ENCODE measurements at regions not wholly inside any gene's neighbourhood (a gene's known extent, or its start where the extent isn't known, plus 50 kb on each side); places are given as distances from the start of the nearest gene placed in this dataset.

GRCh38 chr3:170712798-170713197 is 126.9 kb upstream of the SLC7A14 start:
- Histone ChIP-seq H3K4me3 (ENCODE audit: extremely low read depth in 1 of 4, insufficient read depth in 2 of 4, low read depth in 3 of 4, low read length in 4 of 4) (no peak overlapping the region), H3K4me1 (replicated peaks in 1 of 4; ENCODE audit: control insufficient read depth in 3 of 4, insufficient read depth in 4 of 4, low read length in 3 of 4) (no peaks in the 10 kb centered on the region), H3K79me2 (ENCODE audit: control insufficient read depth in 1 of 2, insufficient read depth in 2 of 2, low read length in 2 of 2) (no peaks in the 10 kb centered on the region), H4K5ac (ENCODE audit: insufficient read length, low read depth, low read length) (no peak overlapping the region), H2AK5ac (ENCODE audit: low read depth, low read length) (no peak overlapping the region), H2BK5ac (ENCODE audit: low read depth, low read length) (no peak overlapping the region), H2BK20ac (ENCODE audit: low read length) (no peak overlapping the region), H3K27ac (ENCODE audit: low read depth, low read length) (no peak overlapping the region), H2BK15ac (ENCODE audit: low read length) (no peak overlapping the region), H3K9me3 (ENCODE audit: insufficient read depth in 2 of 2, low read depth in 1 of 2, low read length in 1 of 2) (no peaks in the 10 kb centered on the region), H4K91ac (replicated peaks; ENCODE audit: insufficient read length, low read length) (no peak overlapping the region), H3K18ac (ENCODE audit: extremely low read depth, low read length) (no peak overlapping the region), H4K8ac (ENCODE audit: extremely low read depth, insufficient read depth, low read length) (no peak overlapping the region), H3K36me3 (ENCODE audit: control insufficient read depth in 2 of 4, insufficient read depth in 4 of 4, low read length in 3 of 4) (no peaks in the 10 kb centered on the region), H2BK120ac (replicated peaks; ENCODE audit: low read depth, low read length) (no peak overlapping the region), H3K23ac (ENCODE audit: insufficient read length) (no peak overlapping the region), H3K4me2 (ENCODE audit: insufficient read depth in 1 of 2, low read depth in 2 of 2, low read length in 2 of 2) (no peak overlapping the region), H4K20me1 (replicated peaks in 1 of 2; ENCODE audit: control insufficient read depth in 1 of 2, insufficient read depth in 2 of 2, low read length in 2 of 2) (no peaks in the 10 kb centered on the region), H3K4ac (replicated peaks; ENCODE audit: insufficient read length, low read depth, low read length) (no peak overlapping the region), H3K27me3 (replicated peaks in 1 of 4; ENCODE audit: control insufficient read depth in 3 of 4, extremely low read depth in 1 of 4, insufficient read depth in 3 of 4, low read length in 3 of 4) (peaks cover 0 to 1% (median 0%) of the 10 kb centered on the region in 4 experiments; a peak in 1 of 7 replicates), H3K9ac (replicated peaks in 1 of 4; ENCODE audit: extremely low read depth in 1 of 4, low read depth in 3 of 4, low read length in 3 of 4) (no peak overlapping the region), H2BK12ac (ENCODE audit: low read depth, low read length) (no peak overlapping the region), H3K56ac (replicated peaks; ENCODE audit: insufficient read length, low read depth, low read length) (no peak overlapping the region), H3K79me1 (ENCODE audit: low read depth, low read length) (no peaks in the 10 kb centered on the region), H3K14ac (ENCODE audit: insufficient read length) (no peak overlapping the region), H2AFZ (ENCODE audit: low read length) (no peak overlapping the region), H3K23me2 (ENCODE audit: low read depth, low read length) (no peaks in the 10 kb centered on the region)
- TF ChIP-seq CREB1 (IDR thresholded peaks at IDR 0.05) (no peak), GABPA (IDR thresholded peaks at IDR 0.05; ENCODE audit: borderline replicate concordance, insufficient read depth, low read length) (no peak), RFX5 (IDR thresholded peaks at IDR 0.05; ENCODE audit: borderline replicate concordance, low read depth, low read length) (no peak), SAP30 (IDR thresholded peaks at IDR 0.05; ENCODE audit: insufficient read depth, insufficient replicate concordance, low read length) (no peak), SP2 (IDR thresholded peaks at IDR 0.05; ENCODE audit: low read length) (no peak), CHD1 (IDR thresholded peaks at IDR 0.05; ENCODE audit: low read depth, low read length) (no peak), KDM4A (IDR thresholded peaks at IDR 0.05; ENCODE audit: low read depth, low read length, severe bottlenecking) (no peak), TCF12 (IDR thresholded peaks at IDR 0.05; ENCODE audit: low read depth, low read length) (no peak), POLR2A (IDR thresholded peaks at IDR 0.05; ENCODE audit: control extremely low read depth in 1 of 2, low read depth in 2 of 2, low read length in 2 of 2) (no peak), GTF2F1 (IDR thresholded peaks at IDR 0.05; ENCODE audit: borderline replicate concordance, low read depth, low read length) (no peak), E2F6 (IDR thresholded peaks at IDR 0.05) (no peak), TBP (IDR thresholded peaks at IDR 0.05; ENCODE audit: low read depth, low read length) (no peak), RNF2 (IDR thresholded peaks at IDR 0.05; ENCODE audit: borderline replicate concordance, low read depth, low read length, missing control alignments, poor library complexity, severe bottlenecking) (no peak), EZH2 (IDR thresholded peaks at IDR 0.05; ENCODE audit: low read depth, low read length, severe bottlenecking) (no peak), BACH1 (IDR thresholded peaks at IDR 0.05; ENCODE audit: low read length) (no peak)
- FAIRE-seq = no peak
- ChIA-PET POLR2A (ENCODE audit: partially characterized antibody) (no interaction called here), CTCF (ENCODE audit: partially characterized antibody) (interaction anchor here (0.5 to 1.7 kb wide), 7 partner anchors 11 to 299 kb away, joined by 3 to 5 read pairs (median 4); no protein-coding TSS in a partner anchor)
- WGBS, 2 experiments (ENCODE audit: extremely low coverage in 1 of 2, insufficient coverage in 1 of 2, insufficient read length in 1 of 2, insufficient replicate concordance in 2 of 2, low coverage in 1 of 2, low lambda C conversion rate in 2 of 2, missing lambda C conversion rate in 1 of 2) = 95% methylated on average over 2 of the region's 2 CpGs; no CpG with 5 or more reads in 1 of the 2 experiments
- DNase-seq (ENCODE audit: low read depth in 1 of 2, low spot score in 2 of 2) = no peak
